Thymus (tissue), 11 donors: ENCODE measurements at regions not wholly inside any gene's neighbourhood (a gene's known extent, or its start where the extent isn't known, plus 50 kb on each side); places are given as distances from the start of the nearest gene placed in this dataset.

ENCODE experiments used
- DNase-seq, 9 donors: peaks; one replicate each; pipeline ENCODE4 v3.0.0-alpha.2; 2013; ENCODE audit warnings: low spot score in 9 of 9, low read depth in 6 of 9, missing footprints in 1 of 9
- H3K27ac ChIP-seq, 2 donors: one replicate each; pipeline ENCODE4 v1.5.1; 2013; ENCODE audit warnings: control low read depth in 1 of 2, low read depth in 1 of 2, low read length in 1 of 2, mild to moderate bottlenecking in 1 of 2, moderate library complexity in 1 of 2
- H3K27me3 ChIP-seq, 2 donors: one replicate each; pipeline ENCODE4 v1.5.1; 2013; ENCODE audit warnings: low read length in 1 of 2; ENCODE audit not compliant: control insufficient read depth in 2 of 2, insufficient read depth in 1 of 2
- H3K36me3 ChIP-seq, 2 donors: one replicate each; pipeline ENCODE4 v1.5.1; 2013; ENCODE audit warnings: low read length in 1 of 2, mild to moderate bottlenecking in 1 of 2, moderate library complexity in 1 of 2; ENCODE audit not compliant: control insufficient read depth in 2 of 2, insufficient read depth in 2 of 2
- H3K4me1 ChIP-seq, 2 donors: one replicate each; pipeline ENCODE4 v1.5.1; 2013; ENCODE audit warnings: low read length in 2 of 2; ENCODE audit not compliant: control insufficient read depth in 2 of 2, insufficient read depth in 2 of 2
- H3K4me3 ChIP-seq, 2 donors: one replicate each; pipeline ENCODE4 v1.5.1; 2013; ENCODE audit warnings: low read length in 2 of 2, control low read depth in 1 of 2, mild to moderate bottlenecking in 1 of 2
- H3K9me3 ChIP-seq, 2 donors: one replicate each; pipeline ENCODE4 v1.5.1; 2013; ENCODE audit warnings: low read length in 1 of 2, mild to moderate bottlenecking in 1 of 2; ENCODE audit not compliant: control insufficient read depth in 2 of 2, insufficient read depth in 1 of 2
- WGBS: extraction: QIAGEN DNeasy Blood & Tissue Kit; methylation state at CpG from one replicate; pipeline ENCODE4 v1.1.7; 2013; 5-methylcytosine and 5-hydroxymethylcytosine counted together
- donor health status: healthy.

GRCh38 chr15:37246856-37247255 lies 146.5 kb upstream of the MEIS2 start:
- Histone ChIP-seq H3K9me3 (peaks cover 0 to 1% of the 10 kb centered on the region in 2 donors), H3K27ac (no peak overlapping the region), H3K36me3 (no peaks in the 10 kb centered on the region), H3K27me3 (no peaks in the 10 kb centered on the region), H3K4me1 (no peaks in the 10 kb centered on the region), H3K4me3 (no peak overlapping the region)
- WGBS = 89% methylated on average over 3 of the region's 3 CpGs
- DNase-seq = no peak

GRCh38 chr15:37249249-37249648 lies 148.9 kb upstream of the MEIS2 start:
- Histone ChIP-seq H3K27ac (no peak overlapping the region), H3K36me3 (no peaks in the 10 kb centered on the region), H3K4me3 (no peak overlapping the region), H3K9me3 (peaks cover 0 to 1% of the 10 kb centered on the region in 2 donors), H3K4me1 (no peaks in the 10 kb centered on the region), H3K27me3 (no peaks in the 10 kb centered on the region)
- DNase-seq = no peak

GRCh38 chr15:37252530-37252929 lies 152.2 kb upstream of the MEIS2 start:
- no peak for DNase-seq
- no peaks in the 10 kb centered on the region for H3K4me1 ChIP-seq
- H3K27me3 ChIP-seq = no peaks in the 10 kb centered on the region
- 87% methylated on average over 3 of the region's 3 CpGs for WGBS
- no peaks in the 10 kb centered on the region for H3K36me3 ChIP-seq
- no peak overlapping the region for H3K4me3 ChIP-seq
- no peak overlapping the region for H3K27ac ChIP-seq
- H3K9me3 ChIP-seq = no peaks in the 10 kb centered on the region

GRCh38 chr15:37253877-37254276 lies 153.5 kb upstream of the MEIS2 start:
- Histone ChIP-seq H3K36me3 (no peaks in the 10 kb centered on the region), H3K27ac (no peak overlapping the region), H3K9me3 (no peaks in the 10 kb centered on the region), H3K4me1 (no peaks in the 10 kb centered on the region), H3K27me3 (no peaks in the 10 kb centered on the region), H3K4me3 (no peak overlapping the region)
- WGBS = 96% methylated on average over 7 of the region's 7 CpGs
- no peak for DNase-seq

GRCh38 chr15:37260255-37260654 lies 159.9 kb upstream of the MEIS2 start:
- Histone ChIP-seq H3K27ac (no peak overlapping the region), H3K4me3 (no peak overlapping the region), H3K4me1 (no peaks in the 10 kb centered on the region), H3K9me3 (no peaks in the 10 kb centered on the region), H3K36me3 (no peaks in the 10 kb centered on the region), H3K27me3 (no peaks in the 10 kb centered on the region)
- DNase-seq = no peak

GRCh38 chr15:37261685-37262084 lies 161.3 kb upstream of the MEIS2 start:
- Histone ChIP-seq H3K27ac (no peak overlapping the region), H3K4me1 (no peaks in the 10 kb centered on the region), H3K36me3 (no peaks in the 10 kb centered on the region), H3K9me3 (no peaks in the 10 kb centered on the region), H3K4me3 (no peak overlapping the region), H3K27me3 (no peaks in the 10 kb centered on the region)
- WGBS = 96% methylated on average over 4 of the region's 4 CpGs
- DNase-seq = no peak

- no peak for DNase-seq
- H3K27me3 ChIP-seq = no peaks in the 10 kb centered on the region
- WGBS = 58% methylated on average over 3 of the region's 3 CpGs
- no peak overlapping the region for H3K4me3 ChIP-seq
- no peaks in the 10 kb centered on the region for H3K36me3 ChIP-seq
- no peaks in the 10 kb centered on the region for H3K4me1 ChIP-seq
- H3K9me3 ChIP-seq = no peaks in the 10 kb centered on the region
- no peak overlapping the region for H3K27ac ChIP-seq
Observed at GRCh38 chr15:37262922-37263608, 162.7 kb upstream of the MEIS2 start.

- no peaks in the 10 kb centered on the region for H3K27me3 ChIP-seq
- H3K4me3 ChIP-seq = no peak overlapping the region
- H3K9me3 ChIP-seq = no peaks in the 10 kb centered on the region
- no peaks in the 10 kb centered on the region for H3K36me3 ChIP-seq
- DNase-seq = no peak
- H3K27ac ChIP-seq = no peak overlapping the region
- 88% methylated on average over 3 of the region's 3 CpGs for WGBS
- no peaks in the 10 kb centered on the region for H3K4me1 ChIP-seq
Observed at GRCh38 chr15:37289109-37289765, 188.9 kb upstream of the MEIS2 start.

GRCh38 chr15:37291920-37292319 lies 191.6 kb upstream of the MEIS2 start:
- Histone ChIP-seq H3K4me3 (no peak overlapping the region), H3K27ac (no peak overlapping the region), H3K4me1 (no peaks in the 10 kb centered on the region), H3K9me3 (no peaks in the 10 kb centered on the region), H3K27me3 (no peaks in the 10 kb centered on the region), H3K36me3 (no peaks in the 10 kb centered on the region)
- WGBS = 94% methylated on average over 1 of the region's 1 CpG
- DNase-seq = no peak
